IPS DF 6.9 (cell line): ENCODE measurements at regions not wholly inside any gene's neighbourhood (a gene's known extent, or its start where the extent isn't known, plus 50 kb on each side); places are given as distances from the start of the nearest gene placed in this dataset.
"Not testable (repeated sequence)": the region's sequence is repeated elsewhere in the genome, so short reads cannot be mapped to it uniquely, and the experiment has no call there.

ENCODE experiments used
- DNase-seq: peaks from one replicate; pipeline ENCODE4 v3.0.0-alpha.2; 2013; ENCODE audit warnings: low read depth, low spot score
- H3K27ac ChIP-seq: one replicate; pipeline ENCODE4 v1.5.1; 2013; ENCODE audit warnings: low read length, control low read depth
- H3K27me3 ChIP-seq: 2 replicates; pipeline ENCODE4 v1.6.1; 2013; ENCODE audit warnings: mild to moderate bottlenecking, low read length; ENCODE audit not compliant: control insufficient read depth, insufficient read depth
- H3K36me3 ChIP-seq: 2 replicates; pipeline ENCODE4 v1.6.1; 2013; ENCODE audit warnings: low read length; ENCODE audit not compliant: control insufficient read depth, insufficient read depth
- H3K4me1 ChIP-seq: 2 replicates; pipeline ENCODE4 v1.6.1; 2013; ENCODE audit warnings: low read length; ENCODE audit not compliant: control insufficient read depth, insufficient read depth
- H3K4me3 ChIP-seq: 2 replicates; pipeline ENCODE4 v1.5.1; 2013; ENCODE audit warnings: mild to moderate bottlenecking, low read length
- H3K9me3 ChIP-seq: 2 replicates; pipeline ENCODE4 v1.6.1; 2013; ENCODE audit warnings: low read length, inconsistent platforms; ENCODE audit not compliant: control insufficient read depth, insufficient read depth
- WGBS: extraction: QIAGEN DNeasy Blood & Tissue Kit; methylation state at CpG from one replicate; pipeline ENCODE4 v1.1.7; 2013; ENCODE audit warnings: mixed read lengths, missing lambda C conversion rate; ENCODE audit not compliant: insufficient read length, insufficient coverage; 5-methylcytosine and 5-hydroxymethylcytosine counted together

- Histone ChIP-seq H3K27ac (no peak overlapping the region), H3K4me1 (no peaks in the 10 kb centered on the region), H3K27me3 (no peaks in the 10 kb centered on the region), H3K4me3 (no peak overlapping the region), H3K36me3 (no peaks in the 10 kb centered on the region), H3K9me3 (no peaks in the 10 kb centered on the region)
- WGBS: no CpG with 5 or more reads among the region's 1 CpG
- DNase-seq: no peak
Observed at GRCh38 chr4:66571145-66571695, 900.9 kb upstream of the EPHA5 start.

GRCh38 chr4:66569228-66569627 is 898.9 kb upstream of the EPHA5 start:
- Histone ChIP-seq H3K27me3 (no peaks in the 10 kb centered on the region), H3K4me3 (no peak overlapping the region), H3K4me1 (no peaks in the 10 kb centered on the region), H3K9me3 (no peaks in the 10 kb centered on the region), H3K36me3 (no peaks in the 10 kb centered on the region), H3K27ac (no peak overlapping the region)
- no peak for DNase-seq

GRCh38 chr4:66568431-66568830 is 898.1 kb upstream of the EPHA5 start:
- Histone ChIP-seq H3K27me3 (no peaks in the 10 kb centered on the region), H3K4me3 (no peak overlapping the region), H3K27ac (no peak overlapping the region), H3K36me3 (no peaks in the 10 kb centered on the region), H3K9me3 (no peaks in the 10 kb centered on the region), H3K4me1 (no peaks in the 10 kb centered on the region)
- DNase-seq: no peak
- WGBS: no CpG with 5 or more reads among the region's 3 CpGs

GRCh38 chr4:66568001-66568400 is 897.7 kb upstream of the EPHA5 start:
- no peaks in the 10 kb centered on the region for H3K27me3 ChIP-seq
- no peak overlapping the region for H3K4me3 ChIP-seq
- H3K27ac ChIP-seq: no peak overlapping the region
- no peaks in the 10 kb centered on the region for H3K4me1 ChIP-seq
- no CpG with 5 or more reads among the region's 2 CpGs for WGBS
- H3K36me3 ChIP-seq: no peaks in the 10 kb centered on the region
- no peaks in the 10 kb centered on the region for H3K9me3 ChIP-seq
- DNase-seq: no peak

- DNase-seq: no peak
- H3K9me3 ChIP-seq: no peaks in the 10 kb centered on the region
- H3K27me3 ChIP-seq: no peaks in the 10 kb centered on the region
- no peak overlapping the region for H3K4me3 ChIP-seq
- H3K4me1 ChIP-seq: no peaks in the 10 kb centered on the region
- no peak overlapping the region for H3K27ac ChIP-seq
- no peaks in the 10 kb centered on the region for H3K36me3 ChIP-seq
Observed at GRCh38 chr4:66567551-66567950, 897.3 kb upstream of the EPHA5 start.

GRCh38 chr4:66565801-66566200 is 895.5 kb upstream of the EPHA5 start:
- DNase-seq: no peak
- H3K36me3 ChIP-seq: no peaks in the 10 kb centered on the region
- H3K4me1 ChIP-seq: no peaks in the 10 kb centered on the region
- H3K27me3 ChIP-seq: no peaks in the 10 kb centered on the region
- no peak overlapping the region for H3K27ac ChIP-seq
- H3K4me3 ChIP-seq: no peak overlapping the region
- H3K9me3 ChIP-seq: no peaks in the 10 kb centered on the region

- Histone ChIP-seq H3K9me3 (no peaks in the 10 kb centered on the region), H3K27me3 (no peaks in the 10 kb centered on the region), H3K4me3 (no peak overlapping the region), H3K27ac (no peak overlapping the region), H3K36me3 (no peaks in the 10 kb centered on the region), H3K4me1 (no peaks in the 10 kb centered on the region)
- no CpG with 5 or more reads among the region's 12 CpGs for WGBS
- DNase-seq: no peak
Observed at GRCh38 chr4:66564901-66565651, 894.8 kb upstream of the EPHA5 start.

- H3K27ac ChIP-seq: no peak overlapping the region
- no peaks in the 10 kb centered on the region for H3K27me3 ChIP-seq
- DNase-seq: no peak
- no peaks in the 10 kb centered on the region for H3K9me3 ChIP-seq
- H3K4me3 ChIP-seq: no peak overlapping the region
- no peaks in the 10 kb centered on the region for H3K4me1 ChIP-seq
- no peaks in the 10 kb centered on the region for H3K36me3 ChIP-seq
Observed at GRCh38 chr4:66562276-66562806, 892.1 kb upstream of the EPHA5 start.

- not testable (repeated sequence) for H3K27me3 ChIP-seq, H3K36me3 ChIP-seq, H3K4me1 ChIP-seq, DNase-seq, H3K27ac ChIP-seq, H3K9me3 ChIP-seq, H3K4me3 ChIP-seq
- no CpG with 5 or more reads among the region's 42 CpGs for WGBS
Observed at GRCh38 chr4:66561465-66562053, 891.3 kb upstream of the EPHA5 start.

GRCh38 chr4:66558651-66559050 is 888.4 kb upstream of the EPHA5 start:
- Histone ChIP-seq H3K4me3 (no peak overlapping the region), H3K27me3 (no peaks in the 10 kb centered on the region), H3K4me1 (no peaks in the 10 kb centered on the region), H3K27ac (no peak overlapping the region), H3K36me3 (no peaks in the 10 kb centered on the region), H3K9me3 (no peaks in the 10 kb centered on the region)
- no peak for DNase-seq
